Neural cell (in vitro differentiated cells): ENCODE measurements at regions not wholly inside any gene's neighbourhood (a gene's known extent, or its start where the extent isn't known, plus 50 kb on each side); places are given as distances from the start of the nearest gene placed in this dataset.

Source experiments
- MXI1 ChIP-seq: fragments of 450-650 bp; conservative IDR thresholded peaks from 2 replicates; pipeline ENCODE4 v1.6.1; 2014; ENCODE audit warnings: antibody characterized with exemption, mild to moderate bottlenecking; ENCODE audit not compliant: poor library complexity, severe bottlenecking
- TF ChIP-seq, protein P1 (sequence below): fragments of 450-650 bp; IDR thresholded peaks from 2 replicates; pipeline ENCODE4 v1.5.1; 2014; ENCODE audit warnings: antibody characterized with exemption, mild to moderate bottlenecking, moderate library complexity; ENCODE audit not compliant: poor library complexity, severe bottlenecking

DNA sequence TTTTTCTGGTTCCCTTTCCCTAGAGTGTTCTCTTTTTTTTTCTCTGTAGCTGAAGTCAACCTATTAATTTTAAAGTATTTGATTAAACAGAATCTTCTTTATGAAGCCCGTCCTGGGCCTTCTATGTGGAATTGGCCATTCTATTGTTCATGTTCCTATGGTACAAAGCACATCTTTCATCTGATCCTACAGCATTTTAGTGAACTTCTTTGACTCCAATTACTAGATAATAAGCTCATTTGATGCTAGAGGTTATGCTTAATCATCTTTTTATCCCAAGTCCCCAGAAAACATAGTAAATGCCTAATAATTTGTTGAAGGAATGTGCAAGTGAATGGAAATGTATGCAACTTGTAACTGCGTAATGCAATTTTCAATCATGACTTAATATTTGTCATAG is 472.0 kb upstream of the KLF6 start:
- TF ChIP-seq, protein P1, sequence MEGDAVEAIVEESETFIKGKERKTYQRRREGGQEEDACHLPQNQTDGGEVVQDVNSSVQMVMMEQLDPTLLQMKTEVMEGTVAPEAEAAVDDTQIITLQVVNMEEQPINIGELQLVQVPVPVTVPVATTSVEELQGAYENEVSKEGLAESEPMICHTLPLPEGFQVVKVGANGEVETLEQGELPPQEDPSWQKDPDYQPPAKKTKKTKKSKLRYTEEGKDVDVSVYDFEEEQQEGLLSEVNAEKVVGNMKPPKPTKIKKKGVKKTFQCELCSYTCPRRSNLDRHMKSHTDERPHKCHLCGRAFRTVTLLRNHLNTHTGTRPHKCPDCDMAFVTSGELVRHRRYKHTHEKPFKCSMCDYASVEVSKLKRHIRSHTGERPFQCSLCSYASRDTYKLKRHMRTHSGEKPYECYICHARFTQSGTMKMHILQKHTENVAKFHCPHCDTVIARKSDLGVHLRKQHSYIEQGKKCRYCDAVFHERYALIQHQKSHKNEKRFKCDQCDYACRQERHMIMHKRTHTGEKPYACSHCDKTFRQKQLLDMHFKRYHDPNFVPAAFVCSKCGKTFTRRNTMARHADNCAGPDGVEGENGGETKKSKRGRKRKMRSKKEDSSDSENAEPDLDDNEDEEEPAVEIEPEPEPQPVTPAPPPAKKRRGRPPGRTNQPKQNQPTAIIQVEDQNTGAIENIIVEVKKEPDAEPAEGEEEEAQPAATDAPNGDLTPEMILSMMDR: no peak
- no peak for TF ChIP-seq MXI1
